SU-DHL-6 (cell line): ENCODE measurements at regions not wholly inside any gene's neighbourhood (a gene's known extent, or its start where the extent isn't known, plus 50 kb on each side); places are given as distances from the start of the nearest gene placed in this dataset.

Source experiments
- H2AFZ ChIP-seq: fragments of 200-600 bp; sonication (generic); 2 replicates; pipeline ENCODE4 v1.6.1; 2014; ENCODE audit warnings: low read depth, mild to moderate bottlenecking, moderate library complexity, mixed read lengths, antibody characterized with exemption, low read length; ENCODE audit not compliant: severe bottlenecking
- H3F3A ChIP-seq: fragments of 200-600 bp; shearing (Covaris generic); 2 replicates; pipeline ENCODE4 v1.6.0; 2016; ENCODE audit warnings: antibody characterized with exemption, mild to moderate bottlenecking; ENCODE audit not compliant: insufficient read depth
- H3K27ac ChIP-seq: fragments of 200-600 bp; sonication (generic); 2 replicates; pipeline ENCODE4 v1.5.1; 2016; ENCODE audit warnings: low read depth, mild to moderate bottlenecking, low read length, moderate library complexity, mixed read lengths
- H3K27me3 ChIP-seq: fragments of 200-600 bp; sonication (generic), shearing (Covaris generic); 2 replicates; pipeline ENCODE4 v1.6.0; 2014; ENCODE audit warnings: mild to moderate bottlenecking, low read length
- H3K36me3 ChIP-seq: fragments of 200-600 bp; sonication (generic); 2 replicates; pipeline ENCODE4 v1.6.1; 2014; ENCODE audit warnings: mild to moderate bottlenecking, low read length, mixed read lengths
- H3K4me2 ChIP-seq: fragments of 300-600, 200-600 bp; shearing (Covaris generic), sonication (generic); 2 replicates; pipeline ENCODE4 v1.6.0; 2014; ENCODE audit warnings: low read length, low read depth, mild to moderate bottlenecking; ENCODE audit not compliant: poor library complexity, severe bottlenecking
- H3K4me3 ChIP-seq: fragments of 200-600 bp; sonication (generic); 2 replicates; pipeline ENCODE4 v1.5.1; 2014; ENCODE audit warnings: antibody characterized with exemption, low read length, mild to moderate bottlenecking, mixed read lengths; ENCODE audit not compliant: insufficient read depth, poor library complexity, severe bottlenecking
- H3K79me2 ChIP-seq: fragments of 200-600 bp; sonication (generic); 2 replicates; pipeline ENCODE4 v1.6.1; 2014; ENCODE audit warnings: mild to moderate bottlenecking, low read length, moderate library complexity; ENCODE audit not compliant: insufficient read depth
- H3K9ac ChIP-seq: fragments of 200-600 bp; sonication (generic); 2 replicates; pipeline ENCODE4 v1.7.0; 2014; ENCODE audit warnings: mild to moderate bottlenecking, low read length
- H3K9me2 ChIP-seq: fragments of 200-600 bp; sonication (generic); replicated peaks from 2 replicates; pipeline ENCODE4 v1.6.1; 2014; ENCODE audit warnings: low read length; ENCODE audit not compliant: insufficient read depth
- H3K9me3 ChIP-seq: fragments of 200-600 bp; sonication (generic); 2 replicates; pipeline ENCODE4 v1.6.1; 2014; ENCODE audit warnings: low read length, mixed read lengths; ENCODE audit not compliant: insufficient read depth
- H4K20me1 ChIP-seq: fragments of 200-600 bp; sonication (generic); 2 replicates; pipeline ENCODE4 v1.6.1; 2014; ENCODE audit warnings: low read depth, mild to moderate bottlenecking, antibody characterized with exemption, low read length, moderate library complexity, mixed read lengths
- CTCF ChIP-seq: fragments of 200-600 bp; sonication (generic); IDR thresholded peaks from one replicate; pipeline ENCODE4 v1.5.1; 2017; ENCODE audit warnings: antibody characterized with exemption, mild to moderate bottlenecking, low read length, moderate library complexity; ENCODE audit not compliant: insufficient read depth, poor library complexity, severe bottlenecking
- EZH2phosphoT487 ChIP-seq: fragments of 200-600 bp; sonication (generic), shearing (Covaris generic); conservative IDR thresholded peaks from 2 replicates; pipeline ENCODE4 v1.6.1; 2018; ENCODE audit warnings: mild to moderate bottlenecking, antibody characterized with exemption, low read length, moderate library complexity, mixed read lengths

- Histone ChIP-seq H3K9me3 (no peaks in the 10 kb centered on the region), H3K27ac (no peak overlapping the region), H3K4me2 (no peak overlapping the region), H3F3A (no peaks in the 10 kb centered on the region), H3K27me3 (no peaks in the 10 kb centered on the region), H3K4me3 (no peak overlapping the region), H3K9me2 (no peaks in the 10 kb centered on the region), H2AFZ (no peak overlapping the region), H3K36me3 (no peaks in the 10 kb centered on the region), H3K9ac (no peak overlapping the region), H4K20me1 (no peaks in the 10 kb centered on the region), H3K79me2 (no peaks in the 10 kb centered on the region)
- TF ChIP-seq CTCF = no peak
- no peak for TF ChIP-seq EZH2phosphoT487
Measured at GRCh38 chrX:85506871-85507270, 127.4 kb upstream of the POF1B start.

GRCh38 chrX:85505801-85506200 is 126.3 kb upstream of the POF1B start:
- H3K27me3 ChIP-seq = no peaks in the 10 kb centered on the region
- no peak overlapping the region for H3K27ac ChIP-seq
- H4K20me1 ChIP-seq = no peaks in the 10 kb centered on the region
- no peaks in the 10 kb centered on the region for H3K9me2 ChIP-seq
- H3K9me3 ChIP-seq = no peaks in the 10 kb centered on the region
- no peak overlapping the region for H2AFZ ChIP-seq
- H3K4me3 ChIP-seq = no peak overlapping the region
- H3F3A ChIP-seq = no peaks in the 10 kb centered on the region
- no peaks in the 10 kb centered on the region for H3K36me3 ChIP-seq
- no peak overlapping the region for H3K9ac ChIP-seq
- H3K4me2 ChIP-seq = no peak overlapping the region
- TF ChIP-seq EZH2phosphoT487 (no peak), CTCF (no peak)
- no peaks in the 10 kb centered on the region for H3K79me2 ChIP-seq

- no peaks in the 10 kb centered on the region for H3K9me2 ChIP-seq
- no peaks in the 10 kb centered on the region for H3K27me3 ChIP-seq
- no peak overlapping the region for H3K27ac ChIP-seq
- H4K20me1 ChIP-seq = no peaks in the 10 kb centered on the region
- H3K9me3 ChIP-seq = no peaks in the 10 kb centered on the region
- H3K36me3 ChIP-seq = no peaks in the 10 kb centered on the region
- no peak overlapping the region for H3K9ac ChIP-seq
- no peaks in the 10 kb centered on the region for H3F3A ChIP-seq
- no peak overlapping the region for H2AFZ ChIP-seq
- H3K4me3 ChIP-seq = no peak overlapping the region
- H3K79me2 ChIP-seq = no peaks in the 10 kb centered on the region
- no peak overlapping the region for H3K4me2 ChIP-seq
- no peak for TF ChIP-seq EZH2phosphoT487
- TF ChIP-seq CTCF = no peak
Measured at GRCh38 chrX:85504381-85504780, 124.9 kb upstream of the POF1B start.
